Limb (tissue), 2 donors: ENCODE measurements at regions not wholly inside any gene's neighbourhood (a gene's known extent, or its start where the extent isn't known, plus 50 kb on each side); places are given as distances from the start of the nearest gene placed in this dataset.
"Not testable (repeated sequence)": the region's sequence is repeated elsewhere in the genome, so short reads cannot be mapped to it uniquely, and the experiment has no call there.

ENCODE experiments used
- DNase-seq, 2 donors: peaks; one replicate each; pipeline ENCODE4 v3.0.0-alpha.2; 2016; ENCODE audit errors: extremely low spot score in 2 of 2

DNA sequence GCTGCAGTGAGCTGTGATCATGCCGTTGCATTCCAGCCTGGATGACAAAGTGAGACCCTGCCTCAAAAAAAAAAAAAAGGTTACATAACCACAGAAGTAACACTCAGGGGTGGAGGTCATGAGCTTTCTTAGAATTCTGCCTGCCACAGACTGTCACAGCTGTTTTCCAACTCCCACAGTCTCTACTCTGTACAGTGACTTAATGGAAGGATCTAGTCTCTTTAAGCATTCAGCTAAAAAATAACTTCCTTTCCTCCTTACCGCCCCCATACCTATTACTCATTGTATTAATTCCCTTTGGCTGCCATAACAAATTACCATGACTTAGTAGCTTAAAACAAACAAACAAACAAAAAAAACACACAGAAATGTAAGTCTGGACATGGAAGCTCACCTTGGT is 99.6 kb upstream of the UBE2E1 start:
- DNase-seq = no peak

DNA sequence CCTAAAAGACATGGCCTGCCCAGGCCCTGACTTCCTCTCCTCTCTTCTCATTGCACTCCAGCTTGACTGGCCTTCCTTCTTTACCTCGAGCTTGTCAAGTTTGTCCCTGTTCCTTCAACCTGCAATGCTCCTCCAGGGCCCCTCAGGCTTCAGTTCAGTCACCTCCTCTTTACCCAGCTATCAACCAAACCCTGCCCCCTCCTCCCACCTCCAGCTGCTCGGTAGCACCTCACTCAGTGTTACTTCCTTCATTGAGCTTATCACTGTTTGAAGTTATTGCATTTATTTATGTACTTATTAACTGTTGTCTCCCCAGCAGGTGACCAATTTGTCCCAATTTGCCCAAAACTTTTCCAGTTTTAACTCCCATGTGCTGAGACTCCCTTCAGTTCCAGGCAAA is 95.8 kb upstream of the UBE2E1 start:
- DNase-seq = no peak

DNA sequence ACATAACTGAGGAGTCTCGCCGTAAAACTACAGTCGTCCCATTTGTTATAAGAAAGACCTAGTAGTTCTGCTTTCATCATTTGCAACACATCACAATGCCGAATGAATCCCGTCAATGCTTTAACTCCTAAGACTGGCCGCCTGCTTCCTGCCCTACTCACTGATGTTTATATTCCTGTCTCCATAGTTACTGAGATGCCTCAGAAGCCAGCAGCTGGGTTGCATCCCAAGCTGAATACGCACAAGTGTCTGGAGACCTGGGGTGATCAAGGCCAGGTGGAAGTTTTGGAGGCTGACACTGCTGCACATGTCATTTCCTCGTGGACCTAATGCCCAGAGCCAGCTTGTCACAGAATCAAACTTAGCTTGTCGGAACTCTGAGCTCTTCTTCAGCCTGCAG is 95.2 kb upstream of the UBE2E1 start:
- DNase-seq = peak; percentile 68 to 87

DNA sequence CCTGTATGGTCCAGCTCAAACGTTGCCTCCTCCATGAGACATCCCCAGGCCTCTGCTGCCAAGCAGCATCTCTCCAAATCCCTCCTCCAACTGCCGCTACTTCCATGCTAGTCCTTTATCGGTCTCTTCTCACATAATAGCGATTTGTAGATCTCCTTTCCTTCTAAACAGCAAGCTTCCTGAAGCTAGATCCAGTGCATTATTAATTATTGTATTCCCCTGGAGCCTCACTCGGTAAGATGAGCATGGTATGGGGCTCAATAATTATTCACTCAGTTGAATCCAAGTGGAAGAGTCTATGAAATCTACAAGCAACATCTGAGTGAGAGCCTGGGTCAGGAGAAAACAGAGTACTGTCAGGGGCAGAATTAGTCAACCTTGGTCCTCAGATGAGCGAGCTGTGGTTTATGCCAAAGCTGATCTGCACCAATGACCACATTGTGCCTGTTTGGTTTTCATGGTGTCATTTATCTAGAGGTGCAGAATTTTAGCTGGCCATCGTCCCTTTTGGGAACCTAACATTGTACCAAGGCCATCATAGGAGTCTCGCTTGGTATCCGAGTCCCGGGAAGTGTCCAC is 93.8 kb upstream of the UBE2E1 start:
- no peak for DNase-seq

DNA sequence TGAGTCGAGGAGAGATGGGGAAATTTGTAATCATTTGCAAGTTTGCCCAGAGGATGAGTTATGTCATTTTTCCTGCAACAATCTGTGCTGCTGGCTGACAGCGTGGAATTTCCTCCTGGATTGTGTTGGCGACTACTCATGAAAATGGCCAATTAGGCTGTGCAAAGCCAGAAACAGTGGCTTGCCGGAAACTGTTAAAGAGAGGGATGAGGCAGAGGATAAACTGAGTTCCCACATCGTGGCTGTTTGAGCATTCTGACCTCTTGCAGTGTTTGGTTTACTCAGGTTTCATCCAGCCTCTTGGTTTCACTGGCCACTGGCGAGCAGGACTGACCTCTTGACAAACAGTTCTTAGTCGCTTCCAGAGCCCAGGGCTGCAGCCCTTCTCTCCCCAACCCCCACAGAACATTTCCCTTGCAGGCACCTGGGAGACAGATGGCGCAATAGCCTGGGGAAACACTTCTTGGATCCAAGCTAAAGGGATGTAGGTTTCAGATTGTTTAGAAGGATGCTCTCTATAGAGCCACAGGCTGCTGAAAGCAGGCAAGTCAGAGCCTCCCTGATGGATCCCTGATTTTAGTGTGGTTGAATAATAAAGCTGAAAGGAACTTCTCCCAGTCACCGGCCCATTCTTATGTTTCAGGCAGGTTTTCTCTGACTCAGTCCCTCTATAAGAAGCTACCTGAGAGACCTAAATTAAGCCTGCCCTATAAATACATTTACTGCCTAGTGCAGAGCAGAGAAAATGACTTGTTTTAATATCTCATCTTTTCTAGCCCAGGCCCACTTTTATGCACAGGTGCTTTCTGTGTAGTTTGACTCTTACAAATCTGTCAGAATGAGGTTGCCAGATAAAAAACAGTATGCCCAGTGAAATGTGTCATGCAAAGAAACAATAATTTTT is 92.8 kb upstream of the UBE2E1 start:
- DNase-seq = peak in 1 of 2 donors; percentile 57

DNA sequence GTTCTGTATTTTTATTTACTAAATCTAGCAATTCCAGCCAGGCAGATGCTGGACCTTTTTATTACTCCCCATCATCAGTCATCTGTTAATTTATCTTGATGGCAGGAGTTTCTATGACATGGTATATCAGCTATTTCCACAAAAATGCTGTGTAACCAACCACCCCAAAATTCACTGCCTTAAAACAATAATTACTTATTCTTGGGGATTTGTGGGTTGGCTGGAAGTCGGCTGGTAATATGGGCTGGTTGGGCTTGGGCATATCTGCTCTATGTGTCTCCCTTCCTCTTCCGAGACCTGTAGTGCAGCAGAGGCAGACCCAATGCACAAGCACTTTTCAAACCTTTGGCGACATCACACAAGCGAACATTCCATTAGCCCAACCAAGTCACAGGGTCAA is 92.1 kb upstream of the UBE2E1 start:
- no peak for DNase-seq

DNA sequence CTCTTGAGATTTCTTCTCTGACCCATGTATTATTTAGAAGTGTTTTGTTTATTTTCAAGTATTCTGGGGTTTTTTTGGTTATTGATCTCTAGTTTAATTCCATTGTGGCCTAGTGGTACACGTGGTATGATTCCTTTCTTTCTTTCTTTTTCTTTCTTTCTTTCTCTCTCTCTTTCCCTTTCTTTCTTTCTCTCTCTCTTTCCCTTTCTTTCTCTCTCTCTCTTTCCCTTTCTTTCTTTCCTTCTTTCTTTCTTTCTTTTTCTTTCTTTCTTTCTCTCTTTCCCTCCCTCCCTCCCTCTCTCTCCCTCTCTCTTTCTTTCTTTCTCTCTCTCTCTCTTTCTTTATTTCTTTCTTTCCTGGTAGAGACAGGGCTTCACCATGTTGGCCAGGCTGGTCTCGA is 85.7 kb upstream of the UBE2E1 start:
- DNase-seq = no peak

DNA sequence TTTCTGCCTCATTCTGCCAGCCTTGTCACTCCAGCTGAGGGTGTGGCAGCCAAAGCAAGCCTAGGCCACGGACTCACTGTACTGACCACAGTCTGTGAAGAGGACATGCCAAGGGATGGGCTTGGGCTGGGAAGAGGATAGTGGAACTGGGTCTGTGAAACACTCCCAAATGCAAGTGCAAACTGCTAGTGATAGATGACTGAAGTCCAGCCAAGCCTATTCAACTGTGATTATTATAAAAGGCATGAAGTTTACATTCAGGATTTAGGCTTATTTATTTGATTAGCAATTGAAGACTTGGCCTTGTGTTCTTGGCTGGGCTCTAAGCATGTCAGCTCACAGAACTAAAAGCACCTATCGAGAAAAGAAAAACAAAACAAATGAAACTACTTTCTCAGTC is 84.9 kb upstream of the UBE2E1 start:
- DNase-seq = no peak

DNA sequence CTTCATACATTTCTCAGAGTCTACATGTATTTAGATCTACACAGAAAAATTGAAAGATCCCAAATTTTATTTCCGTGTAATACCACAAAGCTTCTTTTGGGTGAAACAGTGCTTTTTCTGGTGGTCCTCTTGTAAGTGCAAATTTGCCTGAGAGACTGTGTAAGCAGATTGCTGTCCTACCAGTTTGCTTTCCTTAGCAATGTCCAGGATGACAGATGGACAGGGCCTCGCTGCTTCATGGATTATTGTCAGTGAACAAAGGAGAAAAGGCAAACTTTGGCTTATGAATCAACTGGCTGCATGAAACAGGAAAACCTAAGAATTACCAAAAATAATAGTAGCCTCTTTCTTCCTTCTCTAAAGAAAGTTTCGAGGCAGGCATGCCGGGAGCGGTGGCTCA is 82.6 kb upstream of the UBE2E1 start:
- DNase-seq = no peak

DNA sequence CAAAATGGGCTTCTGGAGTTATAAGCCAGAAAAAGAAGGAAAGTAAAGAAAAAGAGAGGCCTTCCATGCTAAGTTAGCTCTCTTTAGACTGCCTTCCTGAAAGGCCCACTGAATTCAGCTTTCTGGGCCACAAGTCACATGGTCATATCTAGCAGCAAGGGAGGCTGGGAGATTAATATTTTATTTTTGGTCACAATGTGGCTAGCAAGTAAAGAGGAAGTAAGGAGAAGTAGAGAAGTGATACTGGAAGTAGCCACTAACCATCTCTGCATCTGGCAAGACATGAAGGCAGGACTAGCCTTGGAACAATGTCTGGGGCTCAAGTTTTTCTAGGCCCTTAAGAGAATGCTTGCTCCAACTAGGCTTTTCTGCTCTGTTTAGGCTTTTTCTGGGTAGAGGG is 81.8 kb upstream of the UBE2E1 start:
- DNase-seq = no peak

DNA sequence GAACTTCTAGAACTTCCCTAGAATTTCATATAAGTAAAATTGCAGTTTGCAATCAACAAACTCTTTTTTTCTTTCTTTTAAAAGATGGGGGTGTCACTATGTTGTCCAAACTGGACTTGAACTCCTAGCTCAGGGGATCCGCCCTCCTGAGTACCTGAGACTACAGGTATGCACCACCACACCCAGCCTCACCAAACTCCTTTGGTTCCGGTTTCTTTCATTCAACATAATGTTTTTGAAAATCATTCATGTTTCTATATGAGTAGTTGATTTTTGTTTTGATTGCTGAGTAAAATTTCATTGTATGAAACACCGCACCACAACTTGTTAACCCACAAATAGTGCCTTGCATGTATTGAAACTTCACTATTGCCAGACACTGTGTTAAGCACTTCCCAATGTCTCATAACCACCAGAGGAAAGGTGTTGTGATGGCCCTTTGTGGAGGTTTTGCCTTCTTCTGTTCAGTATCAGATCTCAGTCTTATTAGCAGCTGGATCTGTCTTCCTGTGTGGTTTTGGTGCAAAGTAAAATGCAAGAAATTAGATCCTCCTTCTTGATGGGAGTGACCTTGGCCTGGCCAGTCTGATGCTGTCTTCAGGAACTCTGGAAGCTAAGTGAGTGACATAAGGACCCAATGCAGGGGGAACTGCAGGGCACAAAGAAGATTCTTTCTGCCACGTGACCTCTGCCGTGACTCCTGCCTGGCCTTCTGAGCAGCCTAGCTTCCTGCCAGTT is 78.8 kb upstream of the UBE2E1 start:
- no peak for DNase-seq

DNA sequence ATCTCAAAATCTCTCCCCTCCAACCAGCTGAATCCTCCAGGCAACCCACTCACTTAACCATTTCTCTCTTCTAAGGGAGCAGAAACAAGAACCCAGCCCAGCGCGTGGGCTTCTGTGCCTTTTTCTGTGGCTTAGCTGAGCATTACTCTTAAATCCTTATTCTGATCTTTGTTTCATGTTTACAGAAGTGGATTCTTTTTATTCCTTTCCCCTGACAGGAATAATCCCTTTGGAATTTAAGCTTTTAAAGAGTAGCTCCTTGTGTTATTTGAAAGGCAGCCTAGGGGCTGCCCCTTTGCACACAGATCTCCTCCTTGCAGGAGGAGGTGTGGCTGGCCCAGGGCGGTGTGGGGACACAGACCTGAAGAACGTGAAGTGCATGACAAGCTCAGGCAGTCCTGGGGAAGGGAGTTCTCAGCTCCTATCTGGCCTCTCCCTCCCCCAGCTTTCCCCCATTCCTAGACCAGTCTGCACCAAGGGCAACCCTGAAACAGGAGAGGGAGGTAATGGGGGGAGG is 77.1 kb upstream of the UBE2E1 start:
- no peak for DNase-seq

DNA sequence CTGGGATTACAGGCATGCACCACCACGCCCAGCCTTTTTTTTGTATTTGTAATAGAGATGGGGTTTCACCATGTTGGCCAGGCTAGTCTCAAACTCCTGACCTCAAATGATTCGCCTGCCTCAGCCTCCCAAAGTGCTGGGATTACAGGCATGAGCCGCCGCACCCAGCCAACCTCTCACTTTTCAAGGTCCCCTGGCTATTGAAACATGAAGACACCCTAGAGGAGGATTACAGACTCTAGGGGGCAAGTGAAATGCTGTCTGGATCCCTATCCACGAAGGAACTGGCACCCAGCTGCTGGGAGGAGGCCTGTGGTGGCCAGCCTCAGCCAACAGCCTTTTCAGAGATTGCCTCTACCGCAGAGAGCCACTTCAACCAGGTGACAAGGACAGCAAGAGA is 76.4 kb upstream of the UBE2E1 start:
- not testable (repeated sequence) for DNase-seq

DNA sequence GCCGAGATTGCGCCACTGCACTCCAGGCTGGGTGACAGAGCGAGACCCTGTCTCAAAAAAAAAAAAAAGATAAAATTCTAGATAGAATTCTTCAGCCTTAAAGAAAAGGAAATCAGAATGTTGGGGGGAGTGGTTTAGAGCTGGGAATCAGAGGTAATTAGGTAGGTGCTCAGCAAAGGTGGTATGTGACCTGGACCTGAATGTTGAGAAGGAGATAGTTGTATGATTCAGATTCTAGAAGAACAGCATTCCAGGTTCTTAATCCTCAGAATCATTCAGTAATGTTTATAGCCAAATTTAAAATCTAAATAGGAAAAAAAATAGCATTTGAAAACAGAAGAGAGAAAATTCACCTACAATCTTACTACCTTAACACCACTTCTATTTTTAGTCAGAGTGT is 71.3 kb upstream of the UBE2E1 start:
- DNase-seq = no peak

DNA sequence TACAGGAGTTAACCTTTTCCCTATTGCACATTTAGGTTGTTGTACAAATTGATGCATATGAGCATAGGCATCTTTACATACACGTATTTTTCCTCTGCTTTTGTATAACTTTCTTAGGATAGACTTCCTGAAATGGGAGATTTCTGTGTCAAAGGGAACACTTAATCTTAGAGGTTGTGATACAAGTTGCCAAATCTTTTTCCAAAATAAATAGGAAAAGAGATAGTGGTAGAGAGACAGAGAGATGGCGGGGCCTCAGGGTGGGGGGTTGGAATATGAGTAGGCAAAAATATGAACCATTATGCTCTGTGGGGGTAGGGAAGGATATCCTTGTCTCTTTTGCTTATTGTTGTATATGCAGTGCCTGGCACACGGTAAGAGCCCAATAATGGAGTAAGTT is 70.7 kb upstream of the UBE2E1 start:
- no peak for DNase-seq

DNA sequence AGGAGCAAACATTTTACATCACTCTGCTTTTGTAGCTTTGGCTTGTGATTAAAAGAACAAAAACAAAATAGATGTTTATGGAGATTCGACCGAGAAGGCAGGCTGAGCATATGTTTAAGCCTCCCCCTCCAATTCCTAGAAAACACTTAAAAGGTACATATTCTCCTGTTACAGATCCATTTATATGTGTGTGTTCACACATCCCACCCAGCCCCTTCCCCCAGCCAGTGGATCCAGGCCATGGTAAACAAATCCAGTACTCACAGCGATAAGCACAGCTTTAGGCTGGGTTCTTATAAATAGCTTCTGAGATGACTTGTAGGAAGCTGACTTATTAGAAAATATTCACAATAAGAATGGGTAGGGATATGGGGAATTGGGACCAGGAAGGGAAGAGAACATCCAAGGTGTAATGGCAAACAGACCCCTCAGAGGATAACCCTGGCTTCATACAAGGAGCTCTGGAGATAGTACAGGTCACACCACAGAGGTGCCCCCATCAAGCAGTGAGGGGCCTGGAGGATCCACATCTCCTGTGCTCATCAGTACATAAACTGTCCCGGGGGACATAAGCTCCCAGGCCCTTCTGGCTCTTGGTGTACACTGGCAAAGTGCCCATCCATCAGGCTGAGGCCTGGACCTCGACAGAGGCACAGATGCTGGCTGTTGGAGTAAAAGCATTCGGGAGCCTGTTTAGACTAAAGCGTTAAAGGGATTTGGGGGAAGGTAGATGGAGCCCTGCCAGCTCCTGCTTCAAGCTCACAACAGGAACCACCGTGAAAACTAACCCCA is 70.0 kb upstream of the UBE2E1 start:
- DNase-seq = peak in 1 of 2 donors; percentile 59

DNA sequence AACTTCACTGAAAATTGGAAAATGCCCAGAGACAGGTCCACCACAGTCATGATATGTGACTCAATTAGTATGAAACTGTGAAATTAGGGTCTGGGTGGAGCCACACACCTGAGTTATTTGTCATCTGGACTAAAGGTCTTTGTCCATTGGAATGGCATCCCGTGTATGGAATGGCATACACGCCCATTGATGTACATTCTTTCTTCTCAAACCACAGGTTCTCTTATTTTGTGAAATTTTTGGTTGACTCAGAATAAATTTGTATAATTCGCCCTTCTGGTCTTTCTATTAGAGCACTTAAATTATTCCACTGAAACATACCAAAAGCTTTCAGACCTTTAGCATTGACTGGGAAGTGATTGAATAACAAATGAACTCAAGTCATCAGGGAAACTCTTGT is 66.8 kb upstream of the UBE2E1 start:
- DNase-seq = no peak

DNA sequence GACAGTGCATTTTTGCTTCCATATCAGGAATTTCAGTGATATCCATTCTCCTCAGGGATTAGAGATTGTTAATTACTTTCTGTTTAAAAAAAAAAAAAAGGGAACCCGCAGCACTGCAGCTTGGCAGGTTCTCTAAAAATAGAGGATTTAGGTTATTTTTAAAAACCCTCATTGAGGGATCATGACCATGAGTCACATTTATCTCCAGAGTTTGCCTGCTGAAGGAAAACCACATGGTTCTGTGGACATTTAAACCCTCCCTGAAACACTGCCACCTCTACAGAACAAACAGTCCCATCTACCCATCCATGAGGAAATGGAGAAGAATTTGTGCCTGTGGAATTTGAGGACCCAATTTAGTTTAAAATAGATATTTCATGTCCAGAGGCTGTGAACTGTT is 66.2 kb upstream of the UBE2E1 start:
- DNase-seq = no peak

DNA sequence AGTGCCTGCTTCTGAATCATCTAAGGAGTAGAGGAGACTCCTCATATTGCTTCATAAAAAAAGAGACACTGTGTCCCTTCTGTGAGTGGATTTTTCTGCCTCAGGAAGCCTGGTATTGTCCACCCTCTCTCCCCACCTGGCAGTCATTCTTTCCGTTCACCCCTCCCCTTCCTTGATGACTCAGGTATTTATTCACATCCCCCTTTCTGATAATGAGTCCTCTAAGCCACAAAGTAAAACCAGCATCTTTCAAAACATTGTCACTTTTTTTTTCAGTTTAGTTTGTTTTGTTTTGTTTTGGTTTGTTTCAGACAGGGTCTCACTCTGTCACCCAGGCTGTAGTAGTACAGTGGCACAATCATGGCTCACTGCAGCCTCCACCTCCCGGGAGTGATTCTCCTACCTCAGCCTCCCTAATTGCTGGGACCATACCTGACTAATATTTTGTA is 65.2 kb upstream of the UBE2E1 start:
- no peak for DNase-seq

DNA sequence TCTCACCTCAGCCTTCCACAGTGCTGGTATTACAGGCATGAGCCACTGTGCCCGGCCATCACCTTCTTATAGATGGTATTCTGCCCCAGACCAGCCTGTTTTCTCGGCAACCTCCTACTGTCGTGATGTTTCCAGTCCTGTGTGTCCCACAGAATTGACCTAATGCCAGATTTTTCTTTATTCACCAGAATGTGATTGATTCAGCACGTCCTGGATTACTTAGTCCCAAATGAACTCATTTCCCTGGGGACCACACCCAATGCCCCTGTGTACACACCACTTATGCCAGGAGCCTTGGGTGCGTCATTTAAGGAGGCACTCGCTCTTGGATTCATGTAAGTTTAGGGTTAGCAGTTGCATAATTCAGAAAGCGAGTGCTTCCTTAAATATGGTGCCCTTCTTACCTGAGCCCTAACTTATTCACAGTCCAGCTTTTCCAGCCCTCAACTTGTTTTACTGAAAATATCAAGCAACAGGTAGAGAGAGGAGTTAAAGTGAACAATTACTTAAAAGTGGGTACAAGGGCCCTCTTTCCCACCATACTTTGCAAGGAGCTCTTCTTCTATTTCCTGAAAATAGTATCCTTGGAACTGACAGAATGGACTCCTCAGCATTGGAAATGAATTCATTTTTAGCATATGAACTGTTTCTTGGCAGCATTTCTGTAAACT is 64.6 kb upstream of the UBE2E1 start:
- DNase-seq = no peak
